ENCODE measurements at regions not wholly inside any gene's neighbourhood (a gene's known extent, or its start where the extent isn't known, plus 50 kb on each side); places are given as distances from the start of the nearest gene placed in this dataset.

GRCh38 chr4:96713271-96713850 lies 873.5 kb downstream of the PDHA2 start:
- peak overlapping the region; percentile 18 for H3K27ac Mint-ChIP-seq
- H3K27me3 Mint-ChIP-seq (ENCODE audit: low read depth), result no peaks in the 10 kb centered on the region
- peaks cover 25% of the 10 kb centered on the region for H3K4me1 Mint-ChIP-seq
- H3K9me3 Mint-ChIP-seq, result peaks cover 4% of the 10 kb centered on the region
- TF ChIP-seq, protein P1, sequence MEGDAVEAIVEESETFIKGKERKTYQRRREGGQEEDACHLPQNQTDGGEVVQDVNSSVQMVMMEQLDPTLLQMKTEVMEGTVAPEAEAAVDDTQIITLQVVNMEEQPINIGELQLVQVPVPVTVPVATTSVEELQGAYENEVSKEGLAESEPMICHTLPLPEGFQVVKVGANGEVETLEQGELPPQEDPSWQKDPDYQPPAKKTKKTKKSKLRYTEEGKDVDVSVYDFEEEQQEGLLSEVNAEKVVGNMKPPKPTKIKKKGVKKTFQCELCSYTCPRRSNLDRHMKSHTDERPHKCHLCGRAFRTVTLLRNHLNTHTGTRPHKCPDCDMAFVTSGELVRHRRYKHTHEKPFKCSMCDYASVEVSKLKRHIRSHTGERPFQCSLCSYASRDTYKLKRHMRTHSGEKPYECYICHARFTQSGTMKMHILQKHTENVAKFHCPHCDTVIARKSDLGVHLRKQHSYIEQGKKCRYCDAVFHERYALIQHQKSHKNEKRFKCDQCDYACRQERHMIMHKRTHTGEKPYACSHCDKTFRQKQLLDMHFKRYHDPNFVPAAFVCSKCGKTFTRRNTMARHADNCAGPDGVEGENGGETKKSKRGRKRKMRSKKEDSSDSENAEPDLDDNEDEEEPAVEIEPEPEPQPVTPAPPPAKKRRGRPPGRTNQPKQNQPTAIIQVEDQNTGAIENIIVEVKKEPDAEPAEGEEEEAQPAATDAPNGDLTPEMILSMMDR (IDR thresholded peaks at IDR 0.05; ENCODE audit: unreplicated experiment), result no peak
- H3K36me3 Mint-ChIP-seq, result no peaks in the 10 kb centered on the region
- H3K4me3 Mint-ChIP-seq, result no peak overlapping the region
- no peak for DNase-seq (ENCODE audit: low spot score in 2 of 2, unreplicated experiment in 2 of 2)

DNA sequence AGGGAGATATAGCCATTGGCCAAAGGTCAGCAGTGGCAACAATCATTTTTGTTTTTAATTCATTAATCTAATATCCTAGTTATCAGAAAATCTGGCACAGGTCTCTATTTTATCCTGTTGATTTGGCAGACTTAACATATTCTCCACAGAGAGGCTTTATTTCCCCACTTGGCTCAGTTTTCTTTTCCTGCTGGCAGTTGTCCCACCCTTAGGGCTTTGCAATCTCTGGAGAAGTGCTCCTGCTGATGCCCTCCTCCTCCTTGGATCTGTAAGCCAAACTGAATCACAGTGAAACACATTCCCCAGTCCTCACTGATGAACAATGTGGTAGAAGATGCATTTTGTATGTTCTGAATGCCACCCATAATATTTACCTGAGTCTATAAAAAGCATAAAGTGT lies 889.7 kb downstream of the PDHA2 start:
- Mint-ChIP-seq H3K9me3 (peaks cover 34% of the 10 kb centered on the region), H3K4me1 (peaks cover 7% of the 10 kb centered on the region), H3K4me3 (no peak overlapping the region), H3K27ac (no peak overlapping the region), H3K27me3 (ENCODE audit: low read depth) (no peaks in the 10 kb centered on the region), H3K36me3 (peaks cover 8% of the 10 kb centered on the region)
- no peak for DNase-seq (ENCODE audit: low spot score in 2 of 2, unreplicated experiment in 2 of 2)
- TF ChIP-seq, protein P1 (IDR thresholded peaks at IDR 0.05; ENCODE audit: unreplicated experiment), result no peak

DNA sequence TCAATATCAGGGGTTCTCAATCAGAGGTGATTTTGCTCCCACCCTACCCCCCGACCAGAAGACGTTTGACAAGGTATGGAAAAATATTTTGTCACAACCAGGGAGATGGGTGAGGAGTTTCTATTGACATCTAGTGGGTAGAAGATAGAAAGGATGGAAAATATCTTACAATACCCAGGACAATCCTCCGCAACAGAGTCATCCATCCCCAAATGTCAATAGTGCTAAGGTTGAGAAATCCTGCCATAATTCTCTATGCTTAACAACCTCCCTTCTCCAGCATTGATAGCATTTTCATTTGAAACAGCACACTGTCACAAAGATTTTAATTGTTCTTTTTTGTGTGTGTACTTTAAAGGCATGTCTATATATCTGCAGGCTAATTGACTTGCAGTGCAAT lies 890.5 kb downstream of the PDHA2 start:
- DNase-seq (ENCODE audit: low spot score in 2 of 2, unreplicated experiment in 2 of 2), result no peak
- Mint-ChIP-seq H3K4me1 (peaks cover 7% of the 10 kb centered on the region), H3K27me3 (ENCODE audit: low read depth) (no peaks in the 10 kb centered on the region), H3K9me3 (peaks cover 35% of the 10 kb centered on the region), H3K27ac (no peak overlapping the region), H3K36me3 (peaks cover 13% of the 10 kb centered on the region), H3K4me3 (no peak overlapping the region)
- TF ChIP-seq, protein P1 (IDR thresholded peaks at IDR 0.05; ENCODE audit: unreplicated experiment), result no peak

DNA sequence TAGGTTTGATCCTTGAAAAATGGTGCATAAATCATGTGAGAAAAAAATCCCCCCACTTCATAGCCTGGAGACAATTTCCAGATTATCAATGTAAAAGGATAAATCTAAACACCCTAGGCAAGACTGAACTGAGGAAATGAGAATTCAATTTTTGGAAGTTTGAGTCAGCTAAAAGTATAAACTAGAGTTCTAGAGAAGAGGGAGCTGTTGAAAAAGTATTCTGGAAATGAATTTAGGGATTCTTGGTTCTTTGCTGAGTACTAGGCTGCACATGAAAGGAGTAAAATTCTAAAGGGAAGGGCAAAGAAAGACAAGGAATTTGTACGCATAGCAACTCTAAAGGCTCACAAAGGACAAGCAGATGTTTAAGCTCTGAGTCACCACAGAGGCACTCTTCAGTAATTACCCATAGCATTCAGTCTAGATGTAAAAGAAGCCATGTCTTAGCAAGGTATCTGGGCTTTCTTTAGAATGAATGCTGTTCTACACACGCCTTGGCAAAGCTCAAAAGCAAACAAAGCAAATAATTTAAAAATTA lies 896.5 kb downstream of the PDHA2 start:
- peaks cover 43% of the 10 kb centered on the region for H3K9me3 Mint-ChIP-seq
- no peak for DNase-seq (ENCODE audit: low spot score in 2 of 2, unreplicated experiment in 2 of 2)
- TF ChIP-seq, protein P1 (IDR thresholded peaks at IDR 0.05; ENCODE audit: unreplicated experiment), result no peak
- H3K4me3 Mint-ChIP-seq, result no peak overlapping the region
- H3K4me1 Mint-ChIP-seq, result no peaks in the 10 kb centered on the region
- peaks cover 13% of the 10 kb centered on the region for H3K36me3 Mint-ChIP-seq
- no peak overlapping the region for H3K27ac Mint-ChIP-seq
- H3K27me3 Mint-ChIP-seq (ENCODE audit: low read depth), result no peaks in the 10 kb centered on the region

DNA sequence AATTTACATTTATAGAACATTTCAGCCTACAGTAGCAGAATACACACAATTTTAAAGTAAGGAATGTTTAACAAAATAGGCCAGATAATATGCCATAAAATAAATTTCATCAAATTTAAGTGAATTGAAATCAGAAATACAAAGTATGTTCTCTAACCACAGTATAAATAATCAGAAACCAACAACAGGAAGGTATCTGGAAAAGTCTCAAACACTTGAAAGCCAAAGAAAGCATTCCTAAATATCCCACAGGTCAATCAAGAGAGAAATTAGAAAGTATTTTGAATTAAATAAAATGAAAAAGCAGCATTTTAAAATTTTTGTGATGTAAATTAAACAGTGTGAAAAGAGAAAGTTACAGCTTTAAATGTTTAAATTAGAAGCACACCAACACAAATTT lies 899.2 kb downstream of the PDHA2 start:
- Mint-ChIP-seq H3K36me3 (peaks cover 4% of the 10 kb centered on the region), H3K9me3 (peaks cover 25% of the 10 kb centered on the region)

More for the DNA sequence above, 899.2 kb downstream of the PDHA2 start:
- DNase-seq (ENCODE audit: low spot score in 2 of 2, unreplicated experiment in 2 of 2), result no peak
- no peak overlapping the region for H3K27ac Mint-ChIP-seq
- H3K4me1 Mint-ChIP-seq, result no peaks in the 10 kb centered on the region
- no peaks in the 10 kb centered on the region for H3K27me3 Mint-ChIP-seq (ENCODE audit: low read depth)
- TF ChIP-seq, protein P1 (IDR thresholded peaks at IDR 0.05; ENCODE audit: unreplicated experiment), result no peak
- no peak overlapping the region for H3K4me3 Mint-ChIP-seq

Data from mesothelial cell of epicardium (in vitro differentiated cells).